K562 (cell line): ENCODE measurements at regions not wholly inside any gene's neighbourhood (a gene's known extent, or its start where the extent isn't known, plus 50 kb on each side); places are given as distances from the start of the nearest gene placed in this dataset.

Source experiments
- EGR1 ChIP-seq: fragments of 450-650 bp; conservative IDR thresholded peaks from 2 replicates; pipeline ENCODE4 v1.6.1; 2017; ENCODE audit warnings: mild to moderate bottlenecking
- NFIC ChIP-seq: fragments of 450-650 bp; IDR thresholded peaks from 2 replicates; pipeline ENCODE4 v1.6.1; 2017; ENCODE audit warnings: mild to moderate bottlenecking, inconsistent platforms
- POLR2AphosphoS5 ChIP-seq: IDR thresholded peaks from 2 replicates; pipeline ENCODE4 v1.6.1; 2011; ENCODE audit warnings: mild to moderate bottlenecking, low read depth, low read length, moderate library complexity; ENCODE audit not compliant: control insufficient read depth, insufficient read depth
- RBM22 ChIP-seq: fragments of 200-400 bp; formaldehyde crosslinking; IDR thresholded peaks from 2 replicates; pipeline ENCODE4 v1.6.1; 2018; ENCODE audit warnings: low read length, low read depth; ENCODE audit not compliant: poor library complexity, severe bottlenecking
- RFX5 ChIP-seq: IDR thresholded peaks from 2 replicates; pipeline ENCODE4 v1.6.1; 2011; ENCODE audit warnings: low read depth, mild to moderate bottlenecking, improper control_type of control experiment, low read length
- SAP30 ChIP-seq: fragments of 200-600 bp; sonication (generic); IDR thresholded peaks from 2 replicates; pipeline ENCODE4 v1.6.1; 2012; ENCODE audit warnings: borderline replicate concordance, low read depth, mild to moderate bottlenecking, moderate library complexity, low read length, control low read depth, inconsistent platforms; ENCODE audit not compliant: insufficient read depth, poor library complexity, severe bottlenecking
- ZNF79 ChIP-seq: fragments of 250-450 bp; sonication (Bioruptor Pico); IDR thresholded peaks from 2 replicates; pipeline ENCODE4 v1.4.0; 2020; ENCODE audit warnings: low read depth, mild to moderate bottlenecking, moderate library complexity
- TF ChIP-seq, protein P1 (sequence below), 3 experiments: IDR thresholded peaks in 2 of 3; conservative IDR thresholded peaks in 1 of 3; 2 replicates each; pipeline ENCODE4 v1.5.1; 2011 to 2012; ENCODE audit warnings: low read length in 3 of 3, mild to moderate bottlenecking in 3 of 3, control low read depth in 2 of 3, improper control_type of control experiment in 1 of 3, inconsistent platforms in 1 of 3, low read depth in 1 of 3, mixed read lengths in 1 of 3, moderate library complexity in 1 of 3; ENCODE audit not compliant: insufficient read depth in 2 of 3

DNA sequence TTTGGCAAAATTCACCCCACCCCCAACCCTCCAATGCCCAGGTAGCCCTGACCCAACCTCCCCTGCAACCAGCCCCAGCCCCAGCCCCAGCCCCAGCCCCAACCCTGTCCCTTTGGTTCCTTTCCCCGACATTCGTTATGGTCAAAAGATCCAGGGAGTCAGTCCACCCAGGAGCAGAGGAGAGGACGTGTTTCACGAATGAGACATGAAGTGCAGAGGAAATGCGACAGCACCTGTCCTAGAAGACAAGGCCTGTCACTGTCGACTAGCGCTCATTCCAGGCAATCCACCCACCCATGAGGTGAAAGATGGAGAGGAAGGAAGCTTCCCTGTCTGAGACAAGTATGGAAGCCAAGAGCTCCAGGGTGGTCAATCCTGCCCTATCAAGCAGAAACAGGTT is 485.0 kb downstream of the SPATA31A7 start:
- TF ChIP-seq POLR2AphosphoS5 = no peak
- TF ChIP-seq SAP30 = no peak
- no peak for TF ChIP-seq ZNF79
- no peak for TF ChIP-seq NFIC
- no peak for TF ChIP-seq RBM22
- TF ChIP-seq, protein P1, sequence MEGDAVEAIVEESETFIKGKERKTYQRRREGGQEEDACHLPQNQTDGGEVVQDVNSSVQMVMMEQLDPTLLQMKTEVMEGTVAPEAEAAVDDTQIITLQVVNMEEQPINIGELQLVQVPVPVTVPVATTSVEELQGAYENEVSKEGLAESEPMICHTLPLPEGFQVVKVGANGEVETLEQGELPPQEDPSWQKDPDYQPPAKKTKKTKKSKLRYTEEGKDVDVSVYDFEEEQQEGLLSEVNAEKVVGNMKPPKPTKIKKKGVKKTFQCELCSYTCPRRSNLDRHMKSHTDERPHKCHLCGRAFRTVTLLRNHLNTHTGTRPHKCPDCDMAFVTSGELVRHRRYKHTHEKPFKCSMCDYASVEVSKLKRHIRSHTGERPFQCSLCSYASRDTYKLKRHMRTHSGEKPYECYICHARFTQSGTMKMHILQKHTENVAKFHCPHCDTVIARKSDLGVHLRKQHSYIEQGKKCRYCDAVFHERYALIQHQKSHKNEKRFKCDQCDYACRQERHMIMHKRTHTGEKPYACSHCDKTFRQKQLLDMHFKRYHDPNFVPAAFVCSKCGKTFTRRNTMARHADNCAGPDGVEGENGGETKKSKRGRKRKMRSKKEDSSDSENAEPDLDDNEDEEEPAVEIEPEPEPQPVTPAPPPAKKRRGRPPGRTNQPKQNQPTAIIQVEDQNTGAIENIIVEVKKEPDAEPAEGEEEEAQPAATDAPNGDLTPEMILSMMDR (IDR thresholded peaks at IDR 0.05 in 2 of 3, conservative IDR thresholded peaks at IDR 0.05 in 1 of 3; ENCODE audit: insufficient read depth in 2 of 3, low read depth in 1 of 3, low read length in 3 of 3) = no peak
- no peak for TF ChIP-seq EGR1
- no peak for TF ChIP-seq RFX5
